GM18505 (cell line): ENCODE measurements at regions not wholly inside any gene's neighbourhood (a gene's known extent, or its start where the extent isn't known, plus 50 kb on each side); places are given as distances from the start of the nearest gene placed in this dataset.
"Not testable (repeated sequence)": the region's sequence is repeated elsewhere in the genome, so short reads cannot be mapped to it uniquely, and the experiment has no call there.

Source experiments
- ATAC-seq: cut with Tn5 transposase; IDR thresholded peaks from one replicate; pipeline ENCODE4 v1.9.1; 2021; ENCODE audit not compliant: unreplicated experiment
- POLR2A ChIP-seq: IDR thresholded peaks from 4 replicates; pipeline ENCODE4 v1.6.1; 2011; ENCODE audit warnings: borderline replicate concordance; ENCODE audit not compliant: insufficient read depth, insufficient read length; ENCODE audit errors: extremely low read depth

GRCh38 chr4:164659765-164660164 is 94.2 kb upstream of the SMIM31 start:
- ATAC-seq = no peak

GRCh38 chr4:164676152-164676551 is 77.8 kb upstream of the SMIM31 start:
- not testable (repeated sequence) for ATAC-seq

More at GRCh38 chr4:164659765-164660164, 94.2 kb upstream of the SMIM31 start:
- TF ChIP-seq POLR2A = no peak

GRCh38 chr4:164683040-164683439 is 70.9 kb upstream of the SMIM31 start:
- TF ChIP-seq POLR2A = no peak
- ATAC-seq = no peak

GRCh38 chr4:164695650-164696049 is 58.3 kb upstream of the SMIM31 start:
- no peak for ATAC-seq
- TF ChIP-seq POLR2A = no peak

GRCh38 chr4:164700471-164700870 is 53.5 kb upstream of the SMIM31 start:
- no peak for TF ChIP-seq POLR2A
- no peak for ATAC-seq

- no peak for ATAC-seq
- no peak for TF ChIP-seq POLR2A
These were observed 52.3 kb upstream of the SMIM31 start for GRCh38 chr4:164701665-164702064.
